HFF-Myc (cell line): ENCODE measurements at regions not wholly inside any gene's neighbourhood (a gene's known extent, or its start where the extent isn't known, plus 50 kb on each side); places are given as distances from the start of the nearest gene placed in this dataset.
"Not testable (repeated sequence)": the region's sequence is repeated elsewhere in the genome, so short reads cannot be mapped to it uniquely, and the experiment has no call there.

Source experiments
- DNase-seq: peaks from one replicate; pipeline ENCODE4 v3.0.0-alpha.2; 2011; ENCODE audit warnings: low read depth; ENCODE audit errors: extremely low read depth
- H3K4me3 ChIP-seq: replicated peaks from 2 replicates; pipeline ENCODE4 v1.5.1; 2011; ENCODE audit warnings: low read depth, mild to moderate bottlenecking, control low read depth, low read length
- TF ChIP-seq, protein P1 (sequence below): IDR thresholded peaks from 2 replicates; pipeline ENCODE4 v1.5.1; 2012; ENCODE audit warnings: mild to moderate bottlenecking, low read depth, low read length, control low read depth; ENCODE audit errors: missing control alignments

DNA sequence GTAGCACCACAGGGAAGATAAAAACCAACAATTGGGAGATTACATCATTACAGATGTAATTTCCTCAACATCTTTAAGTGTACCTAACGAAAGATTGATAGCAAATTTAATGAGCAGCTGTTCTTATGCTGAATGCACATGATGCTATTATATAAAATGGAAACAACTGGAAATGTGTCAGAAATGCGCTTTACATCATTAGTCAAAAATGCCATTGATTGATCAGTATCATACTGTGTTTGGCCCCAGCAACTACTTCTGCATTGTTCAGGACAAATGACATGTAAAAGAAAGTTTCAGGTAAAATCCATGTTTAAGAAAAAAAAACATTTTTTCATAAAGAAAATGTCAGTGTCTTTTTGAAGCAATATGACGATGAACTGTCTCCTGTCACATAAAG is 625.5 kb upstream of the MIR17HG start:
- no peak overlapping the region for H3K4me3 ChIP-seq
- no peak for DNase-seq
- TF ChIP-seq, protein P1, sequence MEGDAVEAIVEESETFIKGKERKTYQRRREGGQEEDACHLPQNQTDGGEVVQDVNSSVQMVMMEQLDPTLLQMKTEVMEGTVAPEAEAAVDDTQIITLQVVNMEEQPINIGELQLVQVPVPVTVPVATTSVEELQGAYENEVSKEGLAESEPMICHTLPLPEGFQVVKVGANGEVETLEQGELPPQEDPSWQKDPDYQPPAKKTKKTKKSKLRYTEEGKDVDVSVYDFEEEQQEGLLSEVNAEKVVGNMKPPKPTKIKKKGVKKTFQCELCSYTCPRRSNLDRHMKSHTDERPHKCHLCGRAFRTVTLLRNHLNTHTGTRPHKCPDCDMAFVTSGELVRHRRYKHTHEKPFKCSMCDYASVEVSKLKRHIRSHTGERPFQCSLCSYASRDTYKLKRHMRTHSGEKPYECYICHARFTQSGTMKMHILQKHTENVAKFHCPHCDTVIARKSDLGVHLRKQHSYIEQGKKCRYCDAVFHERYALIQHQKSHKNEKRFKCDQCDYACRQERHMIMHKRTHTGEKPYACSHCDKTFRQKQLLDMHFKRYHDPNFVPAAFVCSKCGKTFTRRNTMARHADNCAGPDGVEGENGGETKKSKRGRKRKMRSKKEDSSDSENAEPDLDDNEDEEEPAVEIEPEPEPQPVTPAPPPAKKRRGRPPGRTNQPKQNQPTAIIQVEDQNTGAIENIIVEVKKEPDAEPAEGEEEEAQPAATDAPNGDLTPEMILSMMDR = no peak

DNA sequence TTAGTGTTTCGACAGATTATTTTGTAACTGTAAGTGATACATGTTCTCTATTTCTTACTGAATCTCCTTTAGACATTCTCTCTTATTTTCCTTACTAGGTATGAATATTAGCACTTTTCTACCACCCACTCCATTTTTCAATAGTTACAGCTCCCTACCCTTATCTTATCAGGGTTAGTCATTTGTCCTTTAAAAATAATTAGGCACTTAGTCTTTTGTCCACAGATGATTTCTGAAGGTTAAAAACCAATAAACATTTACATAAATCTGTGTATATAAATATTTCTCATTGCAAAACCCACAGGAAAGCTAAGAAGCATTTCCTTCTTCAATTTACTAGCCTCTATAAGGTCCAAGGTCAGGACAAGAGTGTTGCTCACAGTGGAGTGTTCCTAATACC is 624.1 kb upstream of the MIR17HG start:
- DNase-seq = no peak
- TF ChIP-seq, protein P1 = no peak
- H3K4me3 ChIP-seq = no peak overlapping the region

DNA sequence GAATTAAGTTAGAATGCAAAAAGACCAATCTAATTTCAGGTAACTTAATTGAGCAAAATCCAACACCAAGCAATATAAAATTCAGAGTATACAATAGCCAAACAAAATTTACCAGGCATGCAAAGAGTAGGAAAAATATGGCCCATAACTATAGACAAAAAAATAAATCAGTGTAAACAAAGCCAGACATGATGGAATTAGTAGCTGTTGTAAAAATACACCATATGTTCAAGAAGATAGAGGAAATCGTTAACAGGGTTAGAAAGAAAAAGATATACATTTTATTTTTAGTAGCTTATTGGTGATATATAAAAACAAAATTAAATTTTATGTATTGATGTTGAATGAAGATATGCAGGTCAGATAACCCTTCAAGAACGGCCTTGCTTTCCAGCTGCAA is 621.1 kb upstream of the MIR17HG start:
- no peak overlapping the region for H3K4me3 ChIP-seq
- no peak for DNase-seq
- TF ChIP-seq, protein P1 = no peak

DNA sequence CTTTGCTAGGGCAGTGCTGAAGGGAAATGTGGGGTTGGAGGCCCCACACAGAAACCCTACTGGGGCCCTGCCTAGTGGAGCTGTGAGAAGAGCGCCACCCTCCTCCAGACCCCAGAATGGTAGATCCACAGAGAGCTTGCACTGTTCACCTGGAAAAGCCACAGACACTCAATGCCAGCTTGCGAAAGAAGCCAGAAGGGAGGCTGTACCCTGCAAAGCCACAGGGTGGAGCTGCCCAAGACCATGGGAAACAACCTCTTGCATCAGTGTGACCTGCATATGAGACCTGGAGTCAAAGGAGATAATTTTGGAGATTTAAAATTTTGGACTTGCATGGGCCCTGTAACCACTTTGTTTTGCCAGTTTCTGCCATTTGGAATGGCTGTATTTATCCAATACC is 615.4 kb upstream of the MIR17HG start:
- H3K4me3 ChIP-seq = no peak overlapping the region
- no peak for DNase-seq
- TF ChIP-seq, protein P1 = no peak

DNA sequence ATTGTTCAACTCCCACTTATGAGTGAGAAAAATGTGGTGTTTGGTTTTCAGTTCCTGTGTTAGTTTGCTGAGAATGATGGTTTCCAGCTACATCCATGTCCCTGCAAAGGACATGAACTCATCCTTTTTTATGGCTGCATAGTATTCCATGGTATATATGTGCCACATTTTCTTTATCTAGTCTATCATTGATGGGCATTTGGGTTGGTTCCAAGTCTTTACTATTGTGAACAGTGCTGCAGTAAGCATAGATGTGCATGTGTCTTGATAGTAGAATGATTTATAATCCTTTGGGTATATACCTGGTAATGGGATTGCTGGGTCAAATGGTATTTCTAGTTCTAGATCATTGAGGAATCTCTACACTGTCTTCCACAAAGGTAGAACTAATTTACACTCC is 613.0 kb upstream of the MIR17HG start:
- H3K4me3 ChIP-seq, DNase-seq: not testable (repeated sequence)

DNA sequence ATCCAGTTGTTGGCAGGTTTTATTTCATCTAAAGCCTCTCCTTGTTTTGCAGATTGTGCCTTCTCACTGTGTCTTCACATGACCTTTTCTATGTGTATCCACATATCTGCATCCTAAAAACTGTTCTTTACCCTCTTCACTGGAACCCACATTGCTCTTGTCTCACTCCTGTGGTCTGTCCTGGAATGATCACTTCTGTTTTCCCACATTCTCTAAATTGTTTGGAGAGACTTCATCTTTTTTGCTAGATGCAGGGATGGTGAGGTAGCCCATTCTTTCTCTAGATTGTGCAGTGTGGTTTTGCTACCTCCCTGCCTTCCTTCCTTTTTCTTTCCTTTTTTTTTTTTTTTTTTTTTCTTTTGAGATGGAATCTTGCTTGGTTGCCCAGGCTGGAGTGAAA is 608.6 kb upstream of the MIR17HG start:
- no peak overlapping the region for H3K4me3 ChIP-seq
- no peak for DNase-seq
- TF ChIP-seq, protein P1 = no peak

DNA sequence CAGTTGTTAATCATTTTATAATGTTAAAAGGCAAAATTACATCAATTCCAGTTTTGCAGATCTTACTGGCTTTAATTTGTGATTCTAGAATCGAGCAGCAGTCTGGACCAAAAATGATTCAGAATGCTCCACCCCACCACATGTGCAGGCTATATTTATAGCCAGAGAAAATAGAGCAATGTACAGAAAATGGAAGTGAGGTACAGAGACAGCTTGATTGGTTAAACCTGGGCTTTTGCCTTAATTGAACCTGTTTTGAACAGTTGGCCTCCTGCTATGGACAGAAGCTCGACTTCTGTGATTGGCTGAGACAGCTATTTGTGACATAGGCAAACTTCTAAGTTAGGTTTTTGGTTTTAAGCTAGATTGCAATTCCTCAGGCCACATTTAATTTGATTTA is 607.4 kb upstream of the MIR17HG start:
- H3K4me3 ChIP-seq = no peak overlapping the region
- TF ChIP-seq, protein P1 = no peak
- DNase-seq = no peak
